Esophagus muscularis mucosa (tissue), 4 donors: ENCODE measurements at regions not wholly inside any gene's neighbourhood (a gene's known extent, or its start where the extent isn't known, plus 50 kb on each side); places are given as distances from the start of the nearest gene placed in this dataset.

Experiments used
- DNase-seq: peaks from one replicate; pipeline ENCODE4 v3.0.0-alpha.2; 2017; ENCODE audit errors: extremely low spot score
- H3K27ac ChIP-seq, 4 donors: fragments of 200-600 bp; sonication (generic); replicated peaks in 1 of 4; 1 replicate in 3 of 4; 2 replicates in 1 of 4; pipeline ENCODE4 v1.5.1; 2016 to 2019; ENCODE audit warnings: mild to moderate bottlenecking in 1 of 4
- H3K27me3 ChIP-seq, 4 donors: fragments of 200-600 bp; sonication (generic); one replicate each; pipeline versions ENCODE4 v1.5.1 to v1.6.0; 2016 to 2019
- H3K36me3 ChIP-seq, 4 donors: fragments of 200-600 bp; sonication (generic); one replicate each; pipeline ENCODE4 v1.5.1; 2016 to 2019
- H3K4me1 ChIP-seq, 4 donors: fragments of 200-600 bp; sonication (generic); one replicate each; pipeline ENCODE4 v1.5.1; 2016 to 2019
- H3K4me3 ChIP-seq, 4 donors: fragments of 200-600 bp; sonication (generic); 1 replicate in 2 of 4; 2 replicates in 2 of 4; pipeline ENCODE4 v1.5.1; 2016 to 2019; ENCODE audit warnings: mild to moderate bottlenecking in 4 of 4, moderate library complexity in 1 of 4
- H3K9me3 ChIP-seq, 4 donors: fragments of 200-600 bp; sonication (generic); 1 replicate in 3 of 4; 2 replicates in 1 of 4; pipeline ENCODE4 v1.5.1; 2016 to 2019
- EP300 ChIP-seq: sonication (generic); formaldehyde crosslinking; IDR thresholded peaks from one replicate; pipeline ENCODE4 v1.6.1; 2017; ENCODE audit warnings: antibody characterized with exemption
- POLR2A ChIP-seq: fragments of 450-650 bp; IDR thresholded peaks from one replicate; pipeline ENCODE4 v1.6.1; 2017; ENCODE audit warnings: antibody characterized with exemption, moderate library complexity, mild to moderate bottlenecking, low read depth
- POLR2AphosphoS5 ChIP-seq, 2 donors: sonication (generic); formaldehyde crosslinking; IDR thresholded peaks; one replicate each; pipeline ENCODE4 v1.6.1; 2017; ENCODE audit warnings: antibody characterized with exemption in 2 of 2
- WGBS: methylation state at CpG from one replicate; pipeline ENCODE4 v1.1.5; 2018; 5-methylcytosine and 5-hydroxymethylcytosine counted together
- intact Hi-C: fragments of 100-400 bp; cut with DNase I; formaldehyde crosslinking; loops from one replicate; pipeline ENCODE4 v1.15.1; 2023
- TF ChIP-seq, protein P1 (sequence below), 3 experiments: fragments of 200-600 bp in 2 of 3; fragments of 450-650 bp in 1 of 3; sonication (generic) in 2 of 3; IDR thresholded peaks; one replicate each; pipeline ENCODE4 v1.5.1; 2017 to 2019; ENCODE audit warnings: antibody characterized with exemption in 3 of 3, mild to moderate bottlenecking in 2 of 3, moderate library complexity in 1 of 3

DNA sequence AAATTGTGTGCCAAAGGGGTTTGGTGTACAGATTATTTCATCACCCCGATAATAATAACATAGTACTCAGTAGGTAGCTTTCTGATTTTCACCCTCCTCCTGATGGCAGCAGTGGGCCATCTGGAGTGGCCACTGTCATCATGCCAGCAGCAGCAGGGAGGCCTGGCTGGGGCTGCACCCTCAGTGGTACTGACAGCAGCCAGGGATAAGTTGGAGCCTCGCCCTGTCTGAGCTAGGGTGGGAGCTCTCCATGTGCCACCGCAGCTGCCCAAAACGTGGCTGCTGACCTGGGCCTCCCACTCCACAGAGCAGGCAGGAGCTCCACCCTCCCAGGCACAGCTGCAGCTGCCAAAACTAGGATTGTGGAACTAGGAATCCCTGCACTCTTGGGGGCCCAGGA is 700.8 kb upstream of the KCND2 start:
- H3K4me1 ChIP-seq = no peaks in the 10 kb centered on the region
- intact Hi-C loops = no loop called here

DNA sequence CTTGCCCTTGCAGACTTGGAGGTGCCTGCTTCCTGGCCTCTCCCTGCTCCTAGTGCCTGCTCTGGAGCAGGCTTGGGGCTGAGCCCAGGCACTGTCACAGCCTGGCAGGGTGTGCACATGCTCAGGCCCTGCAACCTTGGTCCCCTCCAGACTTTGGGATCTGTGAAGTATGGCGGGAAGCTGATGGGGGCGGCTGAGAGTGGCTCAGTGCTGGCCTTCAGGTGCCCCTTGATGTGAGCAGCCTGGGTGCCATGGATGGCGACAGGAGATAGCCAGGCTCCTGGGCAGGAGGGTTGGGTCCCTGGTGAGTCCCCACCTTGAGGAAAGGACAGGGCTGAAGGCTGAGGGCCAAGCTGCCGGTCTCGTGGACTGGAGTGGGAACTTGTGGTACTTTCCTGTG is 700.4 kb upstream of the KCND2 start:
- intact Hi-C loops = no loop called here
- TF ChIP-seq, protein P1, sequence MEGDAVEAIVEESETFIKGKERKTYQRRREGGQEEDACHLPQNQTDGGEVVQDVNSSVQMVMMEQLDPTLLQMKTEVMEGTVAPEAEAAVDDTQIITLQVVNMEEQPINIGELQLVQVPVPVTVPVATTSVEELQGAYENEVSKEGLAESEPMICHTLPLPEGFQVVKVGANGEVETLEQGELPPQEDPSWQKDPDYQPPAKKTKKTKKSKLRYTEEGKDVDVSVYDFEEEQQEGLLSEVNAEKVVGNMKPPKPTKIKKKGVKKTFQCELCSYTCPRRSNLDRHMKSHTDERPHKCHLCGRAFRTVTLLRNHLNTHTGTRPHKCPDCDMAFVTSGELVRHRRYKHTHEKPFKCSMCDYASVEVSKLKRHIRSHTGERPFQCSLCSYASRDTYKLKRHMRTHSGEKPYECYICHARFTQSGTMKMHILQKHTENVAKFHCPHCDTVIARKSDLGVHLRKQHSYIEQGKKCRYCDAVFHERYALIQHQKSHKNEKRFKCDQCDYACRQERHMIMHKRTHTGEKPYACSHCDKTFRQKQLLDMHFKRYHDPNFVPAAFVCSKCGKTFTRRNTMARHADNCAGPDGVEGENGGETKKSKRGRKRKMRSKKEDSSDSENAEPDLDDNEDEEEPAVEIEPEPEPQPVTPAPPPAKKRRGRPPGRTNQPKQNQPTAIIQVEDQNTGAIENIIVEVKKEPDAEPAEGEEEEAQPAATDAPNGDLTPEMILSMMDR (IDR thresholded peaks at IDR 0.05) = no peak
- TF ChIP-seq POLR2AphosphoS5 (IDR thresholded peaks at IDR 0.05) = no peak
- TF ChIP-seq EP300 = no peak
- no peak for TF ChIP-seq POLR2A
- DNase-seq = no peak
- H3K4me3 ChIP-seq = no peak overlapping the region
- no peaks in the 10 kb centered on the region for H3K27me3 ChIP-seq
- H3K27ac ChIP-seq = no peak overlapping the region
- 88% methylated on average over 3 of the region's 5 CpGs for WGBS
- H3K36me3 ChIP-seq = no peaks in the 10 kb centered on the region
- H3K4me1 ChIP-seq = no peaks in the 10 kb centered on the region
- H3K9me3 ChIP-seq = no peaks in the 10 kb centered on the region

More for the DNA sequence above, 700.8 kb upstream of the KCND2 start:
- no peak overlapping the region for H3K4me3 ChIP-seq
- H3K9me3 ChIP-seq = no peaks in the 10 kb centered on the region
- 85% methylated on average over 1 of the region's 4 CpGs for WGBS
- H3K36me3 ChIP-seq = no peaks in the 10 kb centered on the region
- DNase-seq = no peak
- H3K27ac ChIP-seq = no peak overlapping the region
- H3K27me3 ChIP-seq = no peaks in the 10 kb centered on the region
- TF ChIP-seq EP300 (no peak), POLR2AphosphoS5 (IDR thresholded peaks at IDR 0.05) (no peak), POLR2A (no peak)
- TF ChIP-seq, protein P1 (IDR thresholded peaks at IDR 0.05) = no peak

DNA sequence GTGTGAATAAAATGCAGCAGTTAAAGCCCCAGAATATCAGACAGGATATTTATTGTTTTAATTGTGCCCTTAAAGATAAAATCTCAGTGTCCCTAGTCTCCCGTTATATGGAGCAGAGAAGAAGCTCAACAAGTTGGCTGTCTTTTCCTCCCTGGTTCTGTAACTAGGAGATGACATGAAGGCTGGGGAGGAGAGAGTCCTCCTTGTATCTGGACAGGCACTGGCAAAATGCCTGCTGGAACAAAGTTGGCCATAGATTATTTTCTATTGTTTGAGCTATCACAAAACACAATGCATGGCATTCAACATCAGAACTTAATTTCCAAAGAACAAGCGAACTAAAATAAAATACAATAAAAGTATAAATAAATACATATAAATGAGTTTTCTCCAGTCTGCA is 694.9 kb upstream of the KCND2 start:
- no peaks in the 10 kb centered on the region for H3K9me3 ChIP-seq
- no peaks in the 10 kb centered on the region for H3K4me1 ChIP-seq
- H3K4me3 ChIP-seq = no peak overlapping the region
- no peak for TF ChIP-seq POLR2AphosphoS5 (IDR thresholded peaks at IDR 0.05)
- TF ChIP-seq POLR2A = no peak
- TF ChIP-seq, protein P1 (IDR thresholded peaks at IDR 0.05) = no peak
- TF ChIP-seq EP300 = no peak
- H3K27me3 ChIP-seq = no peaks in the 10 kb centered on the region
- H3K36me3 ChIP-seq = no peaks in the 10 kb centered on the region
- DNase-seq = no peak
- no peak overlapping the region for H3K27ac ChIP-seq
- WGBS = 56% methylated on average over 2 of the region's 2 CpGs
- intact Hi-C loops = no loop called here

DNA sequence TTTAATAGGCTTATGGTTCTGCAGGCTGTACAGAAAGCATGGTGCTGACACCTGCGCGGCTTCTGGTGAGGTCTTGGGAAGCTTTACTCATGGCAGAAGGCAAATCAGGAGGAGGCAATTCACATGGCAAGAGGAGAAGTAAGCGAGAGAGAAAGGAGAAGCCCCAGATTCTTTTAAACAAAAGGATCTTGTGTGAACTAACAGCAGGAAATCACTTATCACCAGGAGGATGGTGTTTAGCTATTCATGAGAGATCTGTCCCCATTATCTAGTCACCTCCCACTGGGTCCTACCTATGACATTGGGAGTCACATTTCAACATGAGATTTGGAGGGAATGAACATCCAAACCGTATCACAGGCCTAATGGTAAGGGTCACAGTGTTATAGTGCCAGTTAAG is 678.0 kb upstream of the KCND2 start:
- H3K4me3 ChIP-seq = no peak overlapping the region

DNA sequence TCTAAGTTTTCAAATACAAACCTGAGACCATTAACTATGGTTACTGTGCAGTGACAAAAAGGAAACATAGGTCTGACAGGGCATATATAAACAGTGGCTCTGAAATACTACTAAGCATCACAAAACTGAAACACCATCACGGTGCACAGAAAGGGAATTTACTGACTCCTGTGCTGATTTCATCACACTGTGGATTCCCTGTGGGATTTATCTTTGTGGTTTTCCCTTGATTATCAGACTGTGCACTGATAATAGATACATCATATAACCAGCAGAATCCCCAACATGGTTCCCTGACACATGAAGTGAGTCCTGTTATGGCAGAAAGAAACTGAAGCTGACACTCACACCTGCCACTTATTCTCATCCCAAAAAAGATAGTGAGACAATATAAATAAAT is 676.3 kb upstream of the KCND2 start:
- H3K27me3 ChIP-seq = no peaks in the 10 kb centered on the region
- H3K36me3 ChIP-seq = no peaks in the 10 kb centered on the region
- intact Hi-C loops = no loop called here
- no peaks in the 10 kb centered on the region for H3K4me1 ChIP-seq
- WGBS = 50% methylated on average over 1 of the region's 1 CpG
- no peak overlapping the region for H3K4me3 ChIP-seq
- peaks cover 0 to 3% (median 0%) of the 10 kb centered on the region in 4 donors for H3K9me3 ChIP-seq
- H3K27ac ChIP-seq = no peak overlapping the region
- TF ChIP-seq POLR2A (no peak), EP300 (no peak), POLR2AphosphoS5 (IDR thresholded peaks at IDR 0.05) (no peak)
- TF ChIP-seq, protein P1 (IDR thresholded peaks at IDR 0.05) = no peak
- DNase-seq = no peak

More for the DNA sequence above, 678.0 kb upstream of the KCND2 start:
- TF ChIP-seq POLR2AphosphoS5 (IDR thresholded peaks at IDR 0.05) = no peak
- TF ChIP-seq POLR2A = no peak
- no peaks in the 10 kb centered on the region for H3K36me3 ChIP-seq
- WGBS = 41% methylated on average over 4 of the region's 4 CpGs
- DNase-seq = no peak
- H3K27me3 ChIP-seq = no peaks in the 10 kb centered on the region
- H3K4me1 ChIP-seq = no peaks in the 10 kb centered on the region
- H3K27ac ChIP-seq = no peak overlapping the region
- H3K9me3 ChIP-seq = peaks cover 0 to 3% (median 0%) of the 10 kb centered on the region in 4 donors
- intact Hi-C loops = no loop called here
